ENCODE measurements at regions not wholly inside any gene's neighbourhood (a gene's known extent, or its start where the extent isn't known, plus 50 kb on each side); places are given as distances from the start of the nearest gene placed in this dataset.

GRCh38 chr15:98393471-98393870 is 254.9 kb upstream of the IGF1R start:
- no peak for TF ChIP-seq CTCF (conservative IDR thresholded peaks at IDR 0.05)
- TF ChIP-seq EZH2 (IDR thresholded peaks at IDR 0.05; ENCODE audit: low read depth), result no peak
